Globus pallidus (tissue), 1 donor: ENCODE measurements at regions not wholly inside any gene's neighbourhood (a gene's known extent, or its start where the extent isn't known, plus 50 kb on each side); places are given as distances from the start of the nearest gene placed in this dataset.

Experiments
- DNase-seq: peaks from one replicate; pipeline ENCODE4 v3.0.0-alpha.2; 2015; ENCODE audit warnings: low spot score

DNA sequence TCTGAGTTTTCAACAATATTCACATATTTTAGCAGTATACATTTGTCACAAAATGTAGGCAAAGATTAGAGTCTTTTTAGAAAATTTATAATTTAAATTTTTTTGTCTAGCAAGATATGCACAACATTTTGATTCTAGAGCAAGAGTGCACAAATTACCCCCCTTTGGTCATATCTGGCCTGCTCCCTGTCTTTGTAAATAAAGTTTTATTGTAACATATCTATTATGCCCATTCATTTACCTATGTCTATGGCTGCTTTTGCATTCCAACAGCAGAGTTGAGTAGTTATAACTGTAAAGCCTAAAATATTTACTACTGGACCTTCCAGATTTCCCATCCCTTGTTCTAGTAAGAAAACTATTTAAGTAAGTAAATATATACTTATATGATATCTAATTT is 430.7 kb downstream of the EDEM1 start:
- no peak for DNase-seq

DNA sequence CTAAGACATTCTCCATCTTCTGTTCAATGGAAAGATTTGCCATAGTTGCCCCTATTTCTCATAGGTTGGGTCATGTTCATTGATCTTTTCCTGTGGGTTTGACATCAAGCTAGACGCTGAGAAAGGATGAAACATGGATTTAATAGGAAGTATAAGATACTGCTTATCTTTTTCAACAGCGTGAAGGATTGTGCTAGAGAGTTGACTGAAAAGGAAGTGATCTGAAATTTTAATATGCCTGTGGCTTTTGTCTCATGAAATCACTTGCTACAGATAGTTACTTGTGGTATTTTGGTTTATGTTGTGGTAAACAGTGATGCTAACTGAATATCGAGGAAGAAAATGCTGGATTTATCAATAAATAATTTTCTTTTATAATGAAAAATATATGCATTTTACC is 442.9 kb downstream of the EDEM1 start:
- DNase-seq, result no peak

DNA sequence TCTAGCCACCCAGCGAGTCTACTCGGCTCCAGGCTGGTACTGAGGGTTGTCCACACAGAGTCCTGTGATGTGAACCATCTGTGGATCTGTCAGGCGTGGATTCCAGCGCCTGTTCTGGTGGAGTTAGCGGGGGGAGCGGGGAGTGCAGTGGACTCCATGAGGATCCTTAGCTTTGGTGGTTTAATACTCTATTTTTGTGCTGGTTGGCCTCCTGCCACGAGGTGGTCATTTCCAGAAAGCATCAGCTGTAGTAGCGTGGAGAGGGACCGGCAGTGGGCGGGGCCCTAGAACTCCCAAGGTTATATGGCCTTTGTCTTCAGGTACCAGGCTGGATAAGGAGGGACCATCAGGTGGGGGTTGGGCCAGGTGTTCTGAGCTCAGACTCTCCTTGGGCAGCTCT is 446.5 kb downstream of the EDEM1 start:
- DNase-seq, result no peak

DNA sequence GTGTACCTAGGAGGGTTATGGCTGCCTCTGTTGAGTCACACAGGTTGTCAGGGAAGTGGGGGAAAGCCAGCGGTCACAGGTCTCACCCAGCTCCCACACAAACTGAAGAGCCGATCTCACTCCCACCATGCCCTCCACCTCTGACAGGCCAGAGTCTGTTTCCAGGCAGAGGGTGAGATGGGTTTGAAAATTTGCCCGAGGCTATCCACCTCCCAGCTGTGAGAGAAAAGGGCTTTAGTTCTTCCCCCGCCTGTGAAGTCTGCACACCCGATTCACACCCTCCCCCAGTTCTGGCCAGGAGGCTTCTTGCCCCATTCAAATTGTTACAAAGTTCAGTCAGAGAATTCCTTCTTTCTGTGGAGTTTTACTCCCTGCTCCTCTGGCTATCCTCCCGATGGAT is 446.9 kb downstream of the EDEM1 start:
- DNase-seq, result no peak

DNA sequence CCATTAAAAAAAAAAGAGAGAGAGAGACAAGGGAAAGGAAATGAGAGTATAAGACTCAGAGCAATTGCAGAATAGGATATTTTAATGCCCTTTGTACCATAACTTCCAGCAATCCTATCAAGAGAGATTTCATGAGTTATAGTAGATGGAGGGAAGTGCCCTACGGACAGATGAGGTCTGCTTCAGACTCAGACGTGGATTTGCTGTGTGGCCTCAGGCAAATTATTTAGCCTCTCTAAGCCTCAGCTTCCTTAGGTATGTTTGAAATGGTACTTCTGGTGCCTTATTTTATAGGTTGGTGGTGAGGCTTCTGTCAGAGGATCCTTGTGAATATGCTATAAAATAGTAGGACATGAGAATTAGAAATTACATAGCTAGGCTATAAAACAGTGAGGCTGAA is 448.2 kb downstream of the EDEM1 start:
- no peak for DNase-seq

DNA sequence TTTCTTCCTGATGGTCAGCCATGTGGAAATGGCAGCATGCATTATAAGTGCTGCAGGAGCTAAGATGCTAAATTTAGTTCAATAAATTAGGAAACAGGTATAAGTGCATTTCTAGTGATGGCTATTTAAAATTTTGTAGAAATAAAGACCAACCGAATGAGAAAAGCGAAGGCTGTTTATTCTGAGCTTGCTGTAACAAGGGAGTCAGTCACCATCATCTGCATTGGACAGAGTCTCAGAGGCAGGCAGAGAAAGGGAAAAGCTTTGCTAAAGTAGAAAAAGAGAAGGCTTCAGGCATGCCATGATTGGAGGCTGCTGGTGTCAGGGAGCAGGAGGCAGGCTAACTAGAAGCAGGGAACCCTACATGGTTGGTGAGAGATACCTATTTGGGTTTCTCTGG is 451.0 kb downstream of the EDEM1 start:
- DNase-seq, result no peak

DNA sequence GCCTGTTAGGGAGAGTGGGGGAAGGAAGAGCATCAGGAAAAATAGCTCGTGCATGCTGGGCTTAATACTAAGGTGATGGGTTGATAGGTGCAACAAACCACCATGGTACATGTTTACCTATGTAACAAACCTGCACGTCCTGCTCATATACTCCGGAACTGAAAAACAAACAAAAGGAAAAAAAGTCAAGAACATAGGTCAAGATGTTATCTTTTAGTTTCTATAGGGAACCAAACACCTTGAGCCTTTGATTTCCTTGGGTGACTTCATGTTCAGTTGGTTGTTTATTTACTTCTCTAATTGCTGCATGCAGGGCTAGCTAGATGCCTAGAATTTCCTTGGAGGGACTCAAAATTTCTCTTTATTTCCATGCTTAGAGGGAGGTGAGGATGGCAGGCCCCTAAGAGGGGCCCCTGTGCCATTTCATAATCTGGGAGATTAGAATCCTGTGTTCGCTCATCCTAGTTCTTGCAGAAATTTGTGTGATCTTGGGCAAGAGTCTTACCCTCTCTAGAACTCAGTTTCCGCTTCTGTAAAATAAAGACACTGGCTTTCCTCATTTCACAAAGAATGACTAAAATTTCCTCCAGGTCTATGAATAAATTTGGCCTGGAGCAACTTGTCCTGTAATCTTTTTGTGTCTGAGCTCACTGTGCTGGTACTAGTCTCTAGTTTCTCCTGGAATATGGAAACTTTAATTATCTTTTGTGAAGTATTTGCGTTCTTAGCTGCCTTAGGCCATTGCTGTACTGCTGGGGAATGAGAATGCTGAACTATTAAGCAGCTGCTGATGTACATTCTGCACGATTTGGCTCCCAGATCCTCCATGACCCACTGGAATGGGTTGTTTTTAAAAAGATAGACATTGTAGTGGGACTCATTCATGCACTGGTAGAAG is 457.5 kb downstream of the EDEM1 start:
- no peak for DNase-seq

DNA sequence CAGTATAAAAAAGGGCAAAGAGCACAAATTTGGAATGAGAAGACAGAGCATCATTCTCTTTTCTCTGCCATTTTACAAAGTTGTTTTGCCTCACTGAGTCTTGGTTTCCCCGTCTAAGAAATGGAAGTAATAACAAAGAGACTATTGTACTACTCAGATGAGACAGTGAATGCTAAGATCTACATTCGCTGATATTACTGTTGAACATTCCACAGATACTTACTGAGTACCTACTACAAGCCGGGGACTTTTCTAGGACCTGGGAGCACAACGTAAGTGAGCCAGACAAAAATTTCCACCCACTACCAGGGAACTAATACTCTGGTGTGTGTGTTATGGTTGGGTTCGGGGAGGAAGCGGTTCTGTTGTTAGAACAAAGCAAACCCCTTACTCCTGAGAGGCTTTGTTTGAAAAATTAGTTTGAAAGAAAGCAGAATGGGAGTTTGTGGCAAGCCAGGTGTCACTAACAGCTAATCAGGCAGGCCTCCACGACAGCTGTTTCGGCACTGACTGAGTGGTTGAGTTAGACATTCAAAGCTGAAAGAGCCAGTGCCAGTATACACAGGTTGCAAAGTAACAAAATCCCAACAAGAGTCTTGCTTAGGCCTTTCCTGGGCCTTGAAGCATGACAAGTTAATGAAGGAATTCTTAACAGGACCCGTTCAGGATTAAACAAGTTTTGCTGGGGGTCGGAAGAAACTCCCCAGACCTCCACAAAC is 458.3 kb downstream of the EDEM1 start:
- DNase-seq, result no peak

DNA sequence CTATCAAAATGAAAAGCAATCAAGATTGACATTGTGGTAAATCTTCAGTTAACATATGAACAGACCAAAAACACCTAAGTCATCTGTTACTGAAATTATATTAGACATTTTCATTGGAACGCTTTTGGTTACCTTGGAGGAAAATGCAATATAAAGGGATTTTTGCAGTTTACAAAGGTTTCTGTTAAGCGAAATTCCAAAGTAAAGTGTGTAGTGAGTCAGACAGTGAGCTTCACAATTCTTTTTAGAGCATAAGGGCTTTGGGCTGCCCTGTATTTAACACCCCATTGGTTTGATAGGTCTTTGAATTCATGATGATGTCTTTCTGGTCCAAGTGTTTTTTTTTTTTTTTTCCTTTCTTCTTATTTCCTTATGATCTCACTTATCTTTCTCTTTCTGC is 462.8 kb downstream of the EDEM1 start:
- no peak for DNase-seq

DNA sequence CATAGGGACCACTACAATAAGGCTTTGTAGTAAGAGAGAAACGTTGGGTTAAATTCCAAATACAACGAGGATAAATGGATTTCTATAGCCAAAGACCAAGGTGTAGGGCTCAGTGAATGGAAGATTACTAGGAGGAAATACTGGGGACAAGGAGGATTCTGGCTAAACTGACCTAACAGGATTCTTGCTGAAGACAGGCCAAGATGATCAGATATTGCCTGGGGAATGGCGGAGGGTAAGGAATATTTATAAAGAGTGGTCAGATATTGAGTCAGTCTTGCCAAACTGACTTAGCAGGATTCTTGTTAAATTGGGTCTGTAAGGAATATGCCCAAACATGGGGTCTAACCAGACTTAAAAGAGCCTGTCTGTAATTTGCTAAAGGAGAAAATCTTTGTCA is 463.8 kb downstream of the EDEM1 start:
- DNase-seq, result no peak

DNA sequence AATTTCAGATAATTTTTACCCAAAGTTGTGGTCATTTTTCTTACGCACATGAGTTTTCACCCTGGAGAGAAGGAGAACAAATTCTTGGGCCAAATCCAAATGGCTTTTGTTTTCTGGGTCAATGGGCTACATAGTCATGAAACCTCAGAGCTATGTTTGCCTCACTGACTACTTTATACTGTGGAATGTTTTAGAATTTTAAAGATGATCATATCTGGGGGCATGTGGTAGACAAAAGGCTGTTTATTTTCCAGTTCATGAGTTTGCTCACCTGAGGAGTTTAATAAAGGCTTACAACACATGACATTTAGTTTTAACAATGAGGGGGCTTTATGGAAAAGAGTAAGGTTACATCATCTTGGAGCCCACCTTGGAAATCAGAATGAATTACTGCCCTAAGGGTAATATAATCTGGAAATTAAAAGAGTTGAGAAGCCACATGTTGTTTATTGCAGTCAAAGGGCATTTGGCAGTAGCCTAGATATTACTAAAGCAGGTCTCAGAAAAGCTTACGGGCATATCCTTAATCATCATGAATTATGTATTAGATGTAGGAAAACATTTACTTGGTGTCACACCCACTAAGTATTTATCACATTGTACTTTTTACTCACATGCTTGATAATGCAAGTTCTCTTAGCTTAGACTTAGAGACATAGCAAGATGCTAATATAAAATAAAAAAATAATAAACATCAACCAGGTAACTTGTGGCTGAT is 466.1 kb downstream of the EDEM1 start:
- DNase-seq, result no peak

DNA sequence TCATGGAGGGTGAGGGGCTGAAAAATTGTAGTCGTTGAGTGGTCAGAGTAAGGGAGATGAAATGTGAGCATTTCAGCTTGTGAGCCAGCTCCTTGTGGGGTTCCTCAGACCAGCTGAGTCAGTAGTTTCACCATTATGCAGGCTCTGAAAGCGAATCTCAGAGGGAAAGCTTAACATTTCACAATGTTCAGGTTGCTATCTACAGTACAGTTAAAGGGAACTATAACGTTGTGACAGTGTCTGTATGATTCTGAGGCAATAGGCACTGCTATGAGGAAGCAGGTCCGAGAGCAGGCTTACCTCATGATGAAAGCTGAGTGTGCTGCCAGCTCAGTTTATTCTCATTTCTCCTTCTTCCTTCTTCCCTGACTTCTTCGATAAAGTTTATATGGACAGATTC is 469.6 kb downstream of the EDEM1 start:
- DNase-seq, result no peak

DNA sequence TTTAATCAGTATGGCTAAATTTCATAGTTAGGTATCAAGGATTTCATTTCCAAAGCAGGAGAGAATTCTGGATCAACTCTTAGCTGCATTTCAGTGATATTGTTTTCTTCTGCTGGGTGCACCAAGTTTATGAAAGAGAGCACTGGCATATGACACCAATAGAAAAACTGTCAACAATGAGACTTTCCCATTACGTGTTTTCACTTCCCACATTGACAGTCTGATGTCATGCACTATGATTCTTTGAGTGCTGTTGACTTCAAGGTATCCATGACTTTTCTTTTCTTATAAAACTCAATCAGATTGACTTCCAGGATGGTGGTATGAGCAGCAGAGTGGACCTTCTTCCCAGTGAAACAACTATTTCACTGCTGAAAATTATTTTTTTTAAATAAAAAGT is 476.1 kb downstream of the EDEM1 start:
- no peak for DNase-seq

DNA sequence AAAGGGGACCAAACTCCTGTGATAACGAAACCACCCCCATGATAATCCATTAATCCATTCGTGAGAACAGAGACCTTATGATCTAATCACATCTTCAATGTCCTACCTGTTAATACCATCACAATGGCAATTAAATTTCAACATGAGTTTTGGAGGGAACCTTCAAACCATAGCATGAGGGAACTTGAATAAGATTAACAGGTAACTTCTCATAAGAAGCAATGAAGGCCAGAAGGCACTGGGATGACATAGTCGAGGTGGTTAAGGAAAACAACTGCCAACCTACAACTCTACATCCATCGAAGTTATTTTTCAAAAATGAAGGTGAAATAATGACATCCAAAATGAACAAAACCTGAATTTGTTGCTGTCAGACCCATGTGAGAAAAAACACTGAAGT is 478.9 kb downstream of the EDEM1 start:
- no peak for DNase-seq

DNA sequence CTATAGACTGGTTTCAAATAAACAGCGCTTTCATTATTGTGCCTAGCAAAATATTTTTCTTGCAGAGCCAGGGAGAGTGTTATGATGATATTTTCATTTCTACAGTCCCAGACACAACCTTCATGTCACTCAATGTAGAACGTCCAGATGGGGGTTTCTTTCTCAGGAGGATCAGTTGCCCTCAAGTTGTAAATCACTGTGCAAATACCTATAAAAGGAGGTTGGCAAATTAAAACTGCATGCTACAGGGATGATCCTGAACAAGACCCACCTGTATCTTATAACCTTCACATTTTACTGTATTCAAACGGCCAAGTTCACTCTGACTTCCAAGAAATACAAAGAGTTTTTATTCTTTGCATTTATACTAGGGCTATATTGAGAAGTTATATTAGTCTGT is 486.0 kb downstream of the EDEM1 start:
- no peak for DNase-seq

DNA sequence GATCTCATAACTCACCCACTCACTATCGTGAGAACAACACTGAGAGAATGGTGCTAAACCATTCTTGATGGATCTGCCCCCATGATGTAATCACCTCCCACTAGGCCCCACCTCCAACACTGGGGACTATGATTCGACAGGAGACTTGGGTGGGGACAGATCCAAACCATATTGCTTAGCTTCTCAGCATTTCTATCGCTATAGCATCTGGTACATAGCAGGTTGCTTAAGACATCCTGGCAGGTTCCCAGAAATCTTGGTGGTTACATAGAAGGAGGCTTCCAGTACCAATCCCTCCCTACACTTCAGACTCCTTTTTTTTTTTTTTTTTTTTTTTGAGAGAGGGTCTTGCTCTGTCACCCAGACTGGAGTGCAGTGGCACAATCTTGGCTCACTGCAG is 487.8 kb downstream of the EDEM1 start:
- no peak for DNase-seq

DNA sequence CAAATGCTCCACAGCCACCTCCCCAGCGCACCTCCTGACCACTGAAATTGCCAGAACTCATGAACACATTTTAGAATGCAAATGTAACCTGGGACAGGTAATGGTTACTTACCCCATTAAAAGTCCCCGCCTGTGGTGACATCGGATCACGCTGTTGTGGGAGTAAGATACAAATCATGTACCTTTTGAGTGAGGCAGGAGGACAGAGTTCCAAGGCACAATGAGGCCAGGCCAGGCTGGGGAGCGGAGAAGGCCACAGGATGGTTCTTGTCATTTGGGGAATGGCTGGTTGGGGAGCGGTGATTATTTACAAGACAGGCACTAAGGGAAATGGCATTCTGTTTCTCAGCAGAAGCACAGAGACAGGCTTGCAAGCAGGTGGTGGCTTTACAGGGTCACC is 490.0 kb downstream of the EDEM1 start:
- DNase-seq, result no peak

DNA sequence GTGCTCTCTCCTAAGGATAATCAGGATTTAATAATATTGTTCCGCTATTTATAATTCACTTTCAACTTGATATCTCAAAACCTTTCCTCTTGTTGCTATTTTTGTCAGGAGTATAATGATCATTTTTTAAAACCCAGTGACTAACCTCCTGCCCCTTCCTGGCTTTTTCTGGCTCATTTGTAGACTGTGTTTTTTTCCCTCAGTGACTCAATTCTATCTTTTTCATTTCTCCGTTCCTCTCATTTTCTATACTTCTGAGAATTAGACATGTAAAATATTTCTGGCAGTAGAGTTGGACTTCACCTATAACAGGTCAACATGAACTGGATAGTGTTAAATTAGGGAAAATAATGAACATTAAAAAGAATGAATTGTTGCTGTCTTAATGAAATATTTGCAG is 490.7 kb downstream of the EDEM1 start:
- DNase-seq, result no peak

DNA sequence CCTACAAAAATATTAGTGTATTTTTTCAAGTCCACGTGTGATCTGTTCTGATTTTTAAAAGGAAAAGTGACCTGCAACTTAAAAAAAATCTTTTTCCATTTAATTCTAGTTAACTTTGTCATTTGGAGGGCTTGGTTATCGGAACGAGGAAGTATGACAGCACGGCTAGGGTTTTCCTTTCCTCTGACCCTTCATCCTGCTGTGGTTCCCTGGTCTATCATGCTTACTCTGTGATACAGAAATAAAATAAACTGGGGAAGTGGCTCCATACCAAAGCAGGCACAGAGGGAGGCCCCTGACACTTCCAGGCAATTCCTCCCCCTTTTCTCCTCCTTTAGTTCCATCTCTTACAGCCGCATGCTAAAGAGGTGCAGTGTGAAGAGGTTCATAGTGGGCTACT is 491.3 kb downstream of the EDEM1 start:
- no peak for DNase-seq

DNA sequence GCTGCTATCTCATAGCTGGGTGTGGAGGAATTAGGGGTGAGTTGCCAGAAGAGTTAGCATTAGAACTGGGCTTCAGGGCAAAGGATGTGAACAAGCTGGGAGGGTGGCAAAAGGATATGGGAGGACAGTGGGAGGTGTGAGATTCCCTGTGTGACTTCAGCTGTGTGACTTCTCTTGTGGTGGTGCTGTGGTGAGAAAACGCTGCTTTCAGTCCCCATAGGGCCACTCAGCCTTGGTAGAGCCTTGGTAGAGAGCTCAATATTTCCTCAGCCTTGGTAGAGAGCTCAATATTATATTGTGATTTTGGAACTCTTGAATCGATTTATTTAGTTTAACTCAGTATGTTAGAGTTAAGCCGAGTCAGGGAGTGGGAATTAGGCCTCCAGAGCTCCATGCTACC is 499.7 kb downstream of the EDEM1 start:
- no peak for DNase-seq

DNA sequence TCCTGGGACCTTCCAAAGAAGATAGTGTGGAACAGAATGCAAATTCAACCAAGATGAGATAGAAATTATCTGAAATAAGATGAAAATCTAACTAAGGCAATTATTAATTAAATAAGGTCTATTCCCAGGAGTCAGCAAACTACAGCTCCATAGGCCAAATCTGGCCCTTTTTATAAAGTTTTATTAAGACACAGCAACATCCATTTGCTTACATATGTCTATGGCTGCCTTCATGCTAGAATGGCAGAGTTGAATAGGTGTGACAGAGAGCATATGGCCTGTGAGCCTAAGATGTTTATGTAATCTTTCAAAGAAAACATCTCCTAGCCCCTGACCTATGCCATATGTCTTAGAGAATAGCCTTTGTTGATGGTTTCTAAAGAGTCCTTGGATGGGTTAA is 503.0 kb downstream of the EDEM1 start:
- DNase-seq, result no peak

DNA sequence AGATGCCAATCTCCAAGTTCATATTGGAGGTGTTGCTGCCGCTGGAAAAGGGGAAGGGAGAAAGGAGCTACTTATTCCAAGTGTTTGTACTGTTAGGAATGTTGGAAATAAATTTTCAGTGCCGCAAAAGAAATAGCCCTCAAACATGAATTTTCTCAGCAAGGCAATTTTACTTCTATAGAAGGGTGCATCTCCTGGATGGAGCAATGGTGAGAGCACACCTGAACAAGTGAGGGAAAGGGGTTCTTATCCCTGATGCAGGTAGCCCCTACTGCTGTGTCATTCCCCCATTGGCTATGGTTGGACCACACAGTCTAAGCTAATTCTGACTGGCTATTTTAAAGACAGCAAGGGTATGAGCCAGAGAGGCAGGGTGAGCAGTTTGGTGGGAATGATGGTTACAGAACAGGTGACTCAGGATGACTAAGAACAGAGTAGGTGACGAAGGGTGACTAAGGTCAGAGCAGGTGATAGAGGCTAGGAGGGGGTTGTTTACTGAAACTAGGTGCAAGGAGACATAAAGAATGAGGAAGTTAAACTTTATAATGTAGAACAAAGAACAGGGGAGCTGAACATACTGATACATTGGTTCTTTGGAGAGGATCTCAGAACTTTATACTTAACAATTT is 503.5 kb downstream of the EDEM1 start:
- DNase-seq, result no peak

DNA sequence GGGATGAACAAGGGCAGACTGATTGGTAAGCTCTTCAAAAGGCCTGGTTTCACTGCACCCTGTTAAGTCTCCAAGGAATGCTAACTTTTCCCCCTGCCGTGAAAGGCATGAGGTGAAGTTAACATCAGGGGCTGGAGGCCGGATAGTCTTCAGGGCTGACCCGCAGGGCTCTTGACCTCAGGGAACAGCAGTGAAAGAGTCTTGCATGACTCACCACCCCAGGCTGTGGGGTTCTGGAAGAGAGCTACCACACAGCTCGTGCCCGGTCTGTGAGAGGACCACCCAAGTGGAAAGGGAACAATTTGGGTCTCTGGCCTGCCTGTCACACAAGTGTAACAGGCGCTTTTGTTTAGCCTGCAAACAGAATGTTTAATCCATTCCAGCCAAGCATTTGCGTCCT is 504.9 kb downstream of the EDEM1 start:
- no peak for DNase-seq
